ENCODE measurements at regions not wholly inside any gene's neighbourhood (a gene's known extent, or its start where the extent isn't known, plus 50 kb on each side); places are given as distances from the start of the nearest gene placed in this dataset.

- 79% methylated on average over 9 of the region's 9 CpGs for WGBS
- Histone ChIP-seq H3K4me3 (ENCODE audit: low read length) (no peak overlapping the region), H3K9ac (ENCODE audit: low read depth, low read length) (no peak overlapping the region), H3K4me1 (ENCODE audit: insufficient read depth, low read length) (0 out of 2 replicates have a peak, but pooled peaks cover 7% of the 10 kb centered on the region), H3K9me3 (ENCODE audit: insufficient read depth, low read depth, low read length) (no peaks in the 10 kb centered on the region), H3K36me3 (ENCODE audit: insufficient read depth, low read length) (no peaks in the 10 kb centered on the region), H3K27ac (ENCODE audit: low read depth, low read length) (no peak overlapping the region), H3K27me3 (ENCODE audit: insufficient read depth, low read length) (peaks cover 43% of the 10 kb centered on the region)
Observed at GRCh38 chr5:56479696-56480077, 246.6 kb upstream of the ANKRD55 start.

GRCh38 chr5:56479126-56479525 is 246.0 kb upstream of the ANKRD55 start:
- Histone ChIP-seq H3K4me3 (ENCODE audit: low read length) (no peak overlapping the region), H3K27me3 (ENCODE audit: insufficient read depth, low read length) (peaks cover 43% of the 10 kb centered on the region), H3K27ac (ENCODE audit: low read depth, low read length) (no peak overlapping the region), H3K36me3 (ENCODE audit: insufficient read depth, low read length) (no peaks in the 10 kb centered on the region), H3K9ac (ENCODE audit: low read depth, low read length) (no peak overlapping the region), H3K4me1 (ENCODE audit: insufficient read depth, low read length) (0 out of 2 replicates have a peak, but pooled peaks cover 7% of the 10 kb centered on the region), H3K9me3 (ENCODE audit: insufficient read depth, low read depth, low read length) (no peaks in the 10 kb centered on the region)
- WGBS, result 88% methylated on average over 2 of the region's 3 CpGs

- Histone ChIP-seq H3K9me3 (ENCODE audit: insufficient read depth, low read depth, low read length) (no peaks in the 10 kb centered on the region), H3K36me3 (ENCODE audit: insufficient read depth, low read length) (no peaks in the 10 kb centered on the region), H3K27ac (ENCODE audit: low read depth, low read length) (no peak overlapping the region), H3K9ac (ENCODE audit: low read depth, low read length) (no peak overlapping the region), H3K4me3 (ENCODE audit: low read length) (no peak overlapping the region), H3K27me3 (ENCODE audit: insufficient read depth, low read length) (peaks cover 43% of the 10 kb centered on the region), H3K4me1 (ENCODE audit: insufficient read depth, low read length) (0 out of 2 replicates have a peak, but pooled peaks cover 7% of the 10 kb centered on the region)
- WGBS, result 90% methylated on average over 3 of the region's 3 CpGs
Observed at GRCh38 chr5:56478062-56478461, 244.9 kb upstream of the ANKRD55 start.

- 68% methylated on average over 5 of the region's 5 CpGs for WGBS
Observed at GRCh38 chr5:56476487-56476856, 243.3 kb upstream of the ANKRD55 start.

GRCh38 chr5:56475689-56476486 is 242.8 kb upstream of the ANKRD55 start:
- peaks cover 29% of the 10 kb centered on the region for H3K27me3 ChIP-seq (ENCODE audit: insufficient read depth, low read length)
- no peaks in the 10 kb centered on the region for H3K36me3 ChIP-seq (ENCODE audit: insufficient read depth, low read length)
- 0 out of 2 replicates have a peak, but pooled peaks cover 7% of the 10 kb centered on the region for H3K4me1 ChIP-seq (ENCODE audit: insufficient read depth, low read length)
- no peak overlapping the region for H3K27ac ChIP-seq (ENCODE audit: low read depth, low read length)
- WGBS, result 93% methylated on average over 4 of the region's 4 CpGs
- H3K9ac ChIP-seq (ENCODE audit: low read depth, low read length), result no peak overlapping the region
- H3K4me3 ChIP-seq (ENCODE audit: low read length), result no peak overlapping the region
- no peaks in the 10 kb centered on the region for H3K9me3 ChIP-seq (ENCODE audit: insufficient read depth, low read depth, low read length)

More at GRCh38 chr5:56476487-56476856, 243.3 kb upstream of the ANKRD55 start:
- Histone ChIP-seq H3K4me3 (ENCODE audit: low read length) (no peak overlapping the region), H3K9ac (ENCODE audit: low read depth, low read length) (no peak overlapping the region), H3K27me3 (ENCODE audit: insufficient read depth, low read length) (peaks cover 34% of the 10 kb centered on the region), H3K4me1 (ENCODE audit: insufficient read depth, low read length) (0 out of 2 replicates have a peak, but pooled peaks cover 7% of the 10 kb centered on the region), H3K36me3 (ENCODE audit: insufficient read depth, low read length) (no peaks in the 10 kb centered on the region), H3K27ac (ENCODE audit: low read depth, low read length) (no peak overlapping the region), H3K9me3 (ENCODE audit: insufficient read depth, low read depth, low read length) (no peaks in the 10 kb centered on the region)

GRCh38 chr5:56471707-56472106 is 238.6 kb upstream of the ANKRD55 start:
- Histone ChIP-seq H3K9ac (ENCODE audit: low read depth, low read length) (no peak overlapping the region), H3K4me1 (ENCODE audit: insufficient read depth, low read length) (0 out of 2 replicates have a peak, but pooled peaks cover 4% of the 10 kb centered on the region), H3K9me3 (ENCODE audit: insufficient read depth, low read depth, low read length) (no peaks in the 10 kb centered on the region), H3K36me3 (ENCODE audit: insufficient read depth, low read length) (no peaks in the 10 kb centered on the region), H3K27ac (ENCODE audit: low read depth, low read length) (no peak overlapping the region), H3K4me3 (ENCODE audit: low read length) (no peak overlapping the region), H3K27me3 (ENCODE audit: insufficient read depth, low read length) (no peaks in the 10 kb centered on the region)
- WGBS, result 97% methylated on average over 2 of the region's 2 CpGs

GRCh38 chr5:56470007-56470406 is 236.9 kb upstream of the ANKRD55 start:
- Histone ChIP-seq H3K4me1 (ENCODE audit: insufficient read depth, low read length) (0 out of 2 replicates have a peak, but pooled peaks cover 9% of the 10 kb centered on the region), H3K9me3 (ENCODE audit: insufficient read depth, low read depth, low read length) (no peaks in the 10 kb centered on the region), H3K27ac (ENCODE audit: low read depth, low read length) (no peak overlapping the region), H3K4me3 (ENCODE audit: low read length) (no peak overlapping the region), H3K27me3 (ENCODE audit: insufficient read depth, low read length) (no peaks in the 10 kb centered on the region), H3K36me3 (ENCODE audit: insufficient read depth, low read length) (no peaks in the 10 kb centered on the region), H3K9ac (ENCODE audit: low read depth, low read length) (no peak overlapping the region)
- 95% methylated on average over 7 of the region's 7 CpGs for whole genome bisulfite sequencing

GRCh38 chr5:56468277-56468676 is 235.1 kb upstream of the ANKRD55 start:
- Histone ChIP-seq H3K36me3 (ENCODE audit: insufficient read depth, low read length) (no peaks in the 10 kb centered on the region), H3K27ac (ENCODE audit: low read depth, low read length) (no peak overlapping the region), H3K4me1 (ENCODE audit: insufficient read depth, low read length) (peaks cover 18% of the 10 kb centered on the region), H3K9me3 (ENCODE audit: insufficient read depth, low read depth, low read length) (no peaks in the 10 kb centered on the region), H3K4me3 (ENCODE audit: low read length) (no peak overlapping the region), H3K27me3 (ENCODE audit: insufficient read depth, low read length) (no peaks in the 10 kb centered on the region), H3K9ac (ENCODE audit: low read depth, low read length) (no peak overlapping the region)
- WGBS, result 79% methylated on average over 3 of the region's 3 CpGs

GRCh38 chr5:56467176-56467717 is 234.1 kb upstream of the ANKRD55 start:
- Histone ChIP-seq H3K36me3 (ENCODE audit: insufficient read depth, low read length) (no peaks in the 10 kb centered on the region), H3K27me3 (ENCODE audit: insufficient read depth, low read length) (no peaks in the 10 kb centered on the region), H3K4me3 (ENCODE audit: low read length) (no peak overlapping the region), H3K9ac (ENCODE audit: low read depth, low read length) (no peak overlapping the region), H3K27ac (ENCODE audit: low read depth, low read length) (no peak overlapping the region), H3K9me3 (ENCODE audit: insufficient read depth, low read depth, low read length) (no peaks in the 10 kb centered on the region), H3K4me1 (ENCODE audit: insufficient read depth, low read length) (peaks cover 18% of the 10 kb centered on the region)
- WGBS, result 91% methylated on average over 5 of the region's 5 CpGs

GRCh38 chr5:56466136-56466816 is 233.1 kb upstream of the ANKRD55 start:
- Histone ChIP-seq H3K4me1 (ENCODE audit: insufficient read depth, low read length) (peaks cover 18% of the 10 kb centered on the region), H3K9me3 (ENCODE audit: insufficient read depth, low read depth, low read length) (no peaks in the 10 kb centered on the region), H3K9ac (ENCODE audit: low read depth, low read length) (no peak overlapping the region), H3K27ac (ENCODE audit: low read depth, low read length) (no peak overlapping the region), H3K4me3 (ENCODE audit: low read length) (no peak overlapping the region), H3K27me3 (ENCODE audit: insufficient read depth, low read length) (no peaks in the 10 kb centered on the region), H3K36me3 (ENCODE audit: insufficient read depth, low read length) (no peaks in the 10 kb centered on the region)
- 90% methylated on average over 7 of the region's 7 CpGs for WGBS

GRCh38 chr5:56465769-56466135 is 232.6 kb upstream of the ANKRD55 start:
- peaks cover 18% of the 10 kb centered on the region for H3K4me1 ChIP-seq (ENCODE audit: insufficient read depth, low read length)
- H3K4me3 ChIP-seq (ENCODE audit: low read length), result no peak overlapping the region
- H3K27ac ChIP-seq (ENCODE audit: low read depth, low read length), result no peak overlapping the region
- H3K27me3 ChIP-seq (ENCODE audit: insufficient read depth, low read length), result no peaks in the 10 kb centered on the region
- no peaks in the 10 kb centered on the region for H3K36me3 ChIP-seq (ENCODE audit: insufficient read depth, low read length)
- H3K9me3 ChIP-seq (ENCODE audit: insufficient read depth, low read depth, low read length), result no peaks in the 10 kb centered on the region
- no peak overlapping the region for H3K9ac ChIP-seq (ENCODE audit: low read depth, low read length)
- WGBS, result 95% methylated on average over 2 of the region's 2 CpGs

Data from HUES64 (cell line).